Ishikawa (cell line): ENCODE measurements at regions not wholly inside any gene's neighbourhood (a gene's known extent, or its start where the extent isn't known, plus 50 kb on each side); places are given as distances from the start of the nearest gene placed in this dataset.

ENCODE experiments used
- CEBPB ChIP-seq: IDR thresholded peaks from 2 replicates; pipeline ENCODE4 v1.6.1; 2012
- CREB1 ChIP-seq: IDR thresholded peaks from 2 replicates; pipeline ENCODE4 v1.6.1; 2012; ENCODE audit warnings: low read depth
- EGR1 ChIP-seq: IDR thresholded peaks from 2 replicates; pipeline ENCODE4 v1.6.1; 2012
- EP300 ChIP-seq: IDR thresholded peaks from 2 replicates; pipeline ENCODE4 v1.6.1; 2012; ENCODE audit warnings: borderline replicate concordance
- FOXM1 ChIP-seq: IDR thresholded peaks from 2 replicates; pipeline ENCODE4 v1.6.1; 2012; ENCODE audit warnings: low read depth, borderline replicate concordance
- MAX ChIP-seq: IDR thresholded peaks from 2 replicates; pipeline ENCODE4 v1.6.1; 2012
- NFIC ChIP-seq: IDR thresholded peaks from 2 replicates; pipeline ENCODE4 v1.6.1; 2012
- RAD21 ChIP-seq: IDR thresholded peaks from 2 replicates; pipeline ENCODE4 v1.6.1; 2012; ENCODE audit warnings: low read depth
- TAF1 ChIP-seq: IDR thresholded peaks from 2 replicates; pipeline ENCODE4 v1.6.1; 2012; ENCODE audit warnings: low read depth, mild to moderate bottlenecking
- TCF12 ChIP-seq: IDR thresholded peaks from 2 replicates; pipeline ENCODE4 v1.6.1; 2012; ENCODE audit warnings: low read depth
- TEAD4 ChIP-seq: IDR thresholded peaks from 2 replicates; pipeline ENCODE4 v1.6.1; 2012
- USF1 ChIP-seq: IDR thresholded peaks from 2 replicates; pipeline ENCODE4 v1.6.1; 2012
- YY1 ChIP-seq: IDR thresholded peaks from 2 replicates; pipeline ENCODE4 v1.6.1; 2012; ENCODE audit warnings: low read depth
- ZBTB7A ChIP-seq: IDR thresholded peaks from 2 replicates; pipeline ENCODE4 v1.6.1; 2012; ENCODE audit warnings: low read depth
- TF ChIP-seq, protein P1 (sequence below): IDR thresholded peaks from 2 replicates; pipeline ENCODE4 v1.6.1; 2012; ENCODE audit warnings: low read depth, mild to moderate bottlenecking

GRCh38 chr6:76790045-76790796, 673.1 kb downstream of the HTR1B start:
- TF ChIP-seq CEBPB: no peak
- TF ChIP-seq, protein P1, sequence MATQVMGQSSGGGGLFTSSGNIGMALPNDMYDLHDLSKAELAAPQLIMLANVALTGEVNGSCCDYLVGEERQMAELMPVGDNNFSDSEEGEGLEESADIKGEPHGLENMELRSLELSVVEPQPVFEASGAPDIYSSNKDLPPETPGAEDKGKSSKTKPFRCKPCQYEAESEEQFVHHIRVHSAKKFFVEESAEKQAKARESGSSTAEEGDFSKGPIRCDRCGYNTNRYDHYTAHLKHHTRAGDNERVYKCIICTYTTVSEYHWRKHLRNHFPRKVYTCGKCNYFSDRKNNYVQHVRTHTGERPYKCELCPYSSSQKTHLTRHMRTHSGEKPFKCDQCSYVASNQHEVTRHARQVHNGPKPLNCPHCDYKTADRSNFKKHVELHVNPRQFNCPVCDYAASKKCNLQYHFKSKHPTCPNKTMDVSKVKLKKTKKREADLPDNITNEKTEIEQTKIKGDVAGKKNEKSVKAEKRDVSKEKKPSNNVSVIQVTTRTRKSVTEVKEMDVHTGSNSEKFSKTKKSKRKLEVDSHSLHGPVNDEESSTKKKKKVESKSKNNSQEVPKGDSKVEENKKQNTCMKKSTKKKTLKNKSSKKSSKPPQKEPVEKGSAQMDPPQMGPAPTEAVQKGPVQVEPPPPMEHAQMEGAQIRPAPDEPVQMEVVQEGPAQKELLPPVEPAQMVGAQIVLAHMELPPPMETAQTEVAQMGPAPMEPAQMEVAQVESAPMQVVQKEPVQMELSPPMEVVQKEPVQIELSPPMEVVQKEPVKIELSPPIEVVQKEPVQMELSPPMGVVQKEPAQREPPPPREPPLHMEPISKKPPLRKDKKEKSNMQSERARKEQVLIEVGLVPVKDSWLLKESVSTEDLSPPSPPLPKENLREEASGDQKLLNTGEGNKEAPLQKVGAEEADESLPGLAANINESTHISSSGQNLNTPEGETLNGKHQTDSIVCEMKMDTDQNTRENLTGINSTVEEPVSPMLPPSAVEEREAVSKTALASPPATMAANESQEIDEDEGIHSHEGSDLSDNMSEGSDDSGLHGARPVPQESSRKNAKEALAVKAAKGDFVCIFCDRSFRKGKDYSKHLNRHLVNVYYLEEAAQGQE: no peak
- TF ChIP-seq NFIC: no peak
- no peak for TF ChIP-seq ZBTB7A

DNA sequence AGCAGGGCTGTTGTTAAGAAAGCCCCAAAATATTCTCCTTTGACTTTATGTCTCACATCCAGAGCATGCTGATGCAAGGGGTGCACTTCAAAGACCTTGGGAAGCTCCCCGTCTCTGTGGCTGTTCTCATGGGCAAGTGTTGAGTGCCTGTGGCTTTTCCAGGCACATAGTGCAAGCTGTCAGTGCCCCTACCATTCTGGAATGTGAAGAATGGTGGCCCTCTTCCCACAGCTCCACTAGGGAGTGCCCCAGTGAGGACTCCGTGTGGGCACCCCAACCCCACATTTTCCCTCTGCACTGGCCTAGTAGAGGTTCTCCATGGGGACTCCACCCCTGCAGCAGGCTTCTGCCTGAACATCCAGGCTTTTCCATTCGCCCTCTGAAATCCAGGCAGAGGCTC, 673.7 kb downstream of the HTR1B start:
- TF ChIP-seq USF1: no peak
- TF ChIP-seq RAD21: no peak
- no peak for TF ChIP-seq TEAD4
- no peak for TF ChIP-seq CREB1
- TF ChIP-seq YY1: no peak
- TF ChIP-seq EGR1: no peak
- TF ChIP-seq CEBPB: no peak
- no peak for TF ChIP-seq MAX
- no peak for TF ChIP-seq NFIC
- no peak for TF ChIP-seq TCF12
- no peak for TF ChIP-seq ZBTB7A
- TF ChIP-seq TAF1: no peak
- no peak for TF ChIP-seq EP300
- TF ChIP-seq, protein P1: no peak
- TF ChIP-seq FOXM1: no peak

DNA sequence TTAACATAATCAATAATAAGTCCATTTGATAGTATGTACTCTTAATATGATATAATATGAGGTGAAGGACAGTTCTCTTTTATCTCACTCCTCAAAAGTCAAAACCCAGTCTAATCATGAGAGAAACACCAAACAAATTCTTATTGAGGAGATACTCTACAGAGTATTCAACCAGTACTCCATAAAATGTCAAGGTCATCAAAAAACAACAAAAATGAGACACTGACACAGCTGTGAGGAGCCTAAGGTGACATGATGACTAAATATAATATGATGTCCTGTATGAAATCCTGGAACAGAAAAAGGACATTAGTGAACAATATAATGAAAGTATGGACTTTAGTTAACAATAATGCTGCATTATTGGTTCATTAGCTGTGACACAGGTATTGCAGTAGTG, 675.1 kb downstream of the HTR1B start:
- TF ChIP-seq FOXM1 (no peak), YY1 (no peak), MAX (no peak), EP300 (no peak), CEBPB (no peak), EGR1 (no peak), TEAD4 (no peak), CREB1 (no peak)
- TF ChIP-seq, protein P1: no peak

GRCh38 chr6:76779068-76779467, 684.2 kb downstream of the HTR1B start:
- TF ChIP-seq TCF12: no peak
- no peak for TF ChIP-seq USF1
- TF ChIP-seq CREB1: no peak
- TF ChIP-seq TAF1: no peak
- no peak for TF ChIP-seq RAD21
- no peak for TF ChIP-seq NFIC
- no peak for TF ChIP-seq FOXM1
- TF ChIP-seq YY1: no peak
- TF ChIP-seq ZBTB7A: no peak
- TF ChIP-seq EGR1: no peak
- no peak for TF ChIP-seq EP300
- TF ChIP-seq CEBPB: no peak
- TF ChIP-seq TEAD4: no peak
- TF ChIP-seq, protein P1: no peak
- TF ChIP-seq MAX: no peak
